SK-N-SH (cell line): ENCODE measurements at regions not wholly inside any gene's neighbourhood (a gene's known extent, or its start where the extent isn't known, plus 50 kb on each side); places are given as distances from the start of the nearest gene placed in this dataset.

Source experiments
- CTCF ChIA-PET: fragments of 300-600, 350-600 bp; formaldehyde crosslinking; extraction: SDS; loops from one replicate; lab custom pipeline; 2021; lab: Yijun Ruan, JAX
- POLR2A ChIA-PET: fragments of 350-600 bp; sonication (Branson Sonifier 250); formaldehyde crosslinking; extraction: SDS; loops from one replicate; lab custom pipeline; 2020; ENCODE audit warnings: antibody characterized with exemption, inconsistent platforms; lab: Yijun Ruan, JAX
- DNase-seq: peaks from one replicate; pipeline ENCODE4 v3.0.0; 2012
- H2AFZ ChIP-seq: fragments of 200-600 bp; sonication (generic); 2 replicates; pipeline ENCODE4 v1.8.1; 2016; ENCODE audit warnings: antibody characterized with exemption, mild to moderate bottlenecking, low read depth
- H3F3A ChIP-seq: fragments of 200-600 bp; sonication (generic); replicated peaks from 2 replicates; pipeline ENCODE3; 2016; ENCODE audit warnings: antibody characterized with exemption, mild to moderate bottlenecking; ENCODE audit not compliant: insufficient read depth
- H3K27ac ChIP-seq, 2 experiments: fragments of 200-500 bp in 1 of 2; fragments of 200-600 bp in 1 of 2; sonication (Bioruptor generic) in 1 of 2; sonication (generic), shearing (Covaris generic) in 1 of 2; 2 replicates each; pipeline versions ENCODE4 v1.5.1 to v1.6.1; 2014 to 2016; ENCODE audit warnings: low read depth in 2 of 2, inconsistent platforms in 1 of 2, low read length in 1 of 2, mild to moderate bottlenecking in 1 of 2, mixed read lengths in 1 of 2
- H3K27me3 ChIP-seq: fragments of 200-600 bp; sonication (generic), shearing (Covaris generic); 2 replicates; pipeline ENCODE4 v1.6.1; 2016; ENCODE audit warnings: mixed run types; ENCODE audit not compliant: insufficient read depth
- H3K36me3 ChIP-seq, 2 experiments: fragments of 200-500 bp in 1 of 2; fragments of 200-600 bp in 1 of 2; sonication (Bioruptor generic) in 1 of 2; sonication (generic) in 1 of 2; replicated peaks in 1 of 2; 2 replicates each; pipeline versions ENCODE3 to v1.5.1; 2014 to 2016; ENCODE audit warnings: low read length in 1 of 2, mild to moderate bottlenecking in 1 of 2; ENCODE audit not compliant: insufficient read depth in 2 of 2, control insufficient read depth in 1 of 2
- H3K4me1 ChIP-seq, 2 experiments: fragments of 200-500 bp in 1 of 2; fragments of 200-600 bp in 1 of 2; sonication (Bioruptor generic) in 1 of 2; sonication (generic), shearing (Covaris generic) in 1 of 2; 2 replicates each; pipeline versions ENCODE4 v1.5.1 to v1.6.1; 2014 to 2016; ENCODE audit warnings: low read depth in 1 of 2, low read length in 1 of 2, mixed run types in 1 of 2; ENCODE audit not compliant: insufficient read depth in 2 of 2, control insufficient read depth in 1 of 2
- H3K4me2 ChIP-seq: fragments of 200-600 bp; sonication (generic), shearing (Covaris generic); 2 replicates; pipeline ENCODE4 v1.6.1; 2017; ENCODE audit warnings: mixed run types
- H3K4me3 ChIP-seq, 2 experiments: fragments of 200-500 bp in 1 of 2; fragments of 200-600 bp in 1 of 2; sonication (Bioruptor generic) in 1 of 2; sonication (generic), shearing (Covaris generic) in 1 of 2; 2 replicates each; pipeline versions ENCODE4 v1.5.1 to v1.8.1; 2014 to 2016; ENCODE audit warnings: low read depth in 2 of 2, inconsistent platforms in 1 of 2, low read length in 1 of 2, mild to moderate bottlenecking in 1 of 2, mixed read lengths in 1 of 2, moderate library complexity in 1 of 2
- H3K79me2 ChIP-seq: fragments of 200-600 bp; sonication (generic); 2 replicates; pipeline ENCODE4 v1.8.1; 2017; ENCODE audit warnings: mild to moderate bottlenecking; ENCODE audit not compliant: insufficient read depth
- H3K9ac ChIP-seq: fragments of 200-600 bp; sonication (generic); 2 replicates; pipeline ENCODE4 v1.6.1; 2017; ENCODE audit warnings: mixed run types
- H3K9me2 ChIP-seq: fragments of 200-600 bp; sonication (generic); 2 replicates; pipeline ENCODE4 v1.6.1; 2017; ENCODE audit warnings: mixed run types
- H3K9me3 ChIP-seq: fragments of 200-600 bp; sonication (generic); 2 replicates; pipeline ENCODE4 v1.6.1; 2017; ENCODE audit warnings: mixed run types, mild to moderate bottlenecking, moderate library complexity
- H4K20me1 ChIP-seq: fragments of 200-600 bp; sonication (generic); 2 replicates; pipeline ENCODE4 v1.6.1; 2017; ENCODE audit warnings: mild to moderate bottlenecking, mixed run types; ENCODE audit not compliant: insufficient read depth
- EP300 ChIP-seq, 2 experiments: IDR thresholded peaks; 2 replicates each; pipeline versions ENCODE4 v1.4.0 to v1.6.1; 2012; ENCODE audit warnings: borderline replicate concordance in 1 of 2, low read depth in 1 of 2, low read length in 1 of 2
- FOXJ3 ChIP-seq: sonication (generic); formaldehyde crosslinking; IDR thresholded peaks from 2 replicates; pipeline ENCODE4 v1.5.1; 2020; ENCODE audit warnings: mild to moderate bottlenecking, missing genetic modification reagents
- GABPA ChIP-seq: IDR thresholded peaks from 2 replicates; pipeline ENCODE4 v1.4.0; 2012; ENCODE audit warnings: low read depth, mild to moderate bottlenecking
- GATA2 ChIP-seq: sonication (generic); formaldehyde crosslinking; IDR thresholded peaks from 2 replicates; pipeline ENCODE4 v1.5.0; 2020; ENCODE audit warnings: mild to moderate bottlenecking, missing genetic modification reagents
- IRF3 ChIP-seq: fragments of 150-350 bp; IDR thresholded peaks from 2 replicates; pipeline ENCODE4 v1.6.1; 2016; ENCODE audit warnings: mild to moderate bottlenecking, low read depth, low read length
- NRF1 ChIP-seq: IDR thresholded peaks from 2 replicates; pipeline ENCODE4 v1.6.1; 2012; ENCODE audit warnings: low read depth, mild to moderate bottlenecking, low read length
- RCOR1 ChIP-seq: fragments of 150-350 bp; IDR thresholded peaks from 2 replicates; pipeline ENCODE4 v1.6.1; 2017; ENCODE audit warnings: antibody characterized with exemption, low read length
- REST ChIP-seq: IDR thresholded peaks from 2 replicates; pipeline ENCODE4 v1.6.1; 2012; ENCODE audit warnings: mild to moderate bottlenecking, low read depth, low read length, moderate library complexity
- RFX5 ChIP-seq: IDR thresholded peaks from 2 replicates; pipeline ENCODE4 v1.6.1; 2012; ENCODE audit warnings: mild to moderate bottlenecking, improper control_type of control experiment, low read length
- SIN3A ChIP-seq: IDR thresholded peaks from 2 replicates; pipeline ENCODE4 v1.6.1; 2012; ENCODE audit warnings: low read depth, mild to moderate bottlenecking, low read length, moderate library complexity, borderline replicate concordance
- WGBS: methylation state at CpG from one replicate; pipeline ENCODE4 v1.1.6; 2017; ENCODE audit warnings: low lambda C conversion rate; 5-methylcytosine and 5-hydroxymethylcytosine counted together

- no peak for TF ChIP-seq REST
These were observed 213.1 kb downstream of the FOXL1 start (continued) for GRCh38 chr16:86791287-86792035.

GRCh38 chr16:86794216-86794864 lies 216.0 kb downstream of the FOXL1 start:
- POLR2A ChIA-PET = no interaction called here
- no peaks in the 10 kb centered on the region for H3K9me3 ChIP-seq
- H3K4me1 ChIP-seq = no peaks in the 10 kb centered on the region
- H3K4me2 ChIP-seq = no peak overlapping the region
- H3K9ac ChIP-seq = no peak overlapping the region
- 16% methylated on average over 13 of the region's 15 CpGs for WGBS
- no peak overlapping the region for H2AFZ ChIP-seq
- no peaks in the 10 kb centered on the region for H3K36me3 ChIP-seq
- peaks cover 3% of the 10 kb centered on the region for H3F3A ChIP-seq
- peaks cover 88% of the 10 kb centered on the region for H3K27me3 ChIP-seq
- no peak for DNase-seq
- H3K4me3 ChIP-seq = no peak overlapping the region
- no peaks in the 10 kb centered on the region for H3K79me2 ChIP-seq
- TF ChIP-seq GATA2 (CRISPR knock-in tag) (no peak), SIN3A (no peak), RCOR1 (no peak), IRF3 (no peak), EP300 (IDR thresholded peaks at IDR 0.05; ENCODE audit: borderline replicate concordance in 1 of 2, low read depth in 1 of 2, low read length in 1 of 2) (no peak), NRF1 (no peak), GABPA (no peak), RFX5 (no peak), FOXJ3 (CRISPR knock-in tag) (no peak)
- H4K20me1 ChIP-seq = no peaks in the 10 kb centered on the region
- no peaks in the 10 kb centered on the region for H3K9me2 ChIP-seq
- H3K27ac ChIP-seq = no peak overlapping the region
- CTCF ChIA-PET = interaction anchor here (0.7 kb wide), 1 partner anchor 18 kb away, joined by 3 read pairs; no protein-coding TSS in a partner anchor
